Neural crest cell (in vitro differentiated cells): ENCODE measurements at regions not wholly inside any gene's neighbourhood (a gene's known extent, or its start where the extent isn't known, plus 50 kb on each side); places are given as distances from the start of the nearest gene placed in this dataset.

Experiments used
- DNase-seq: peaks from one replicate; pipeline ENCODE4 v3.0.0; 2021; ENCODE audit warnings: low read depth, mixed read lengths, low spot score
- H3K27ac Mint-ChIP-seq: one replicate; pipeline ENCODE4 v1.8.0; 2021; ENCODE audit warnings: mild to moderate bottlenecking, mixed read lengths; ENCODE audit not compliant: unreplicated experiment
- H3K27me3 Mint-ChIP-seq: 2 replicates; pipeline ENCODE4 v1.8.0; 2021; ENCODE audit warnings: low read depth, mild to moderate bottlenecking, mixed read lengths
- H3K36me3 Mint-ChIP-seq: 2 replicates; pipeline ENCODE4 v1.8.0; 2021; ENCODE audit warnings: low read depth, mild to moderate bottlenecking, mixed read lengths
- H3K4me1 Mint-ChIP-seq: 2 replicates; pipeline ENCODE4 v1.8.0; 2021; ENCODE audit warnings: mixed read lengths
- H3K4me3 Mint-ChIP-seq: one replicate; pipeline ENCODE4 v1.8.0; 2021; ENCODE audit warnings: mild to moderate bottlenecking, mixed read lengths
- H3K9me3 Mint-ChIP-seq: 2 replicates; pipeline ENCODE4 v1.8.0; 2021; ENCODE audit warnings: mixed read lengths
- TF ChIP-seq, protein P1 (sequence below): fragments of 200-600 bp; sonication (generic); conservative IDR thresholded peaks from 2 replicates; pipeline ENCODE4 v1.5.0; 2021; ENCODE audit warnings: antibody characterized with exemption, mild to moderate bottlenecking

GRCh38 chr5:123790226-123790625 is 278.2 kb downstream of the CSNK1G3 start:
- peaks cover 18% of the 10 kb centered on the region for H3K9me3 Mint-ChIP-seq

DNA sequence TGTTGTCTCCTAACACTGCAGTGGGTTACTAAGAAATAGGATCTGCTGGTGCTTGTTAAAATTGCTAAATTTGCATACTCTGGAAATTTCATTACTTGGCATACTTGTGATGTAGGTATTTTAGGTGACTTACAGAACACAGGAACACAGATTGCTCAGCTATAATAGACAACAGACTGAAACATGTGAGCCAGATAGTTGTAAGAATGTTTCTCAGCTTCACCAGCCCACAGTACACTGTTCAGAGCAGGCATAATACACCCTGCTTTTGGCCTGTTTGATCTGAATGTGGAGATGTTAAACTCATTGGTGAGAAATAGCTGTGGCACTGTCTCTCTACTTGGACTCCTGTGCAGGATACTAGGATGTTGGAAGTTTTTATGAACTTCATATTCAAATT is 275.7 kb downstream of the CSNK1G3 start:
- Mint-ChIP-seq H3K36me3 (peaks cover 14% of the 10 kb centered on the region), H3K9me3 (peaks cover 9% of the 10 kb centered on the region), H3K27ac (peak overlapping the region; percentile 6), H3K4me1 (no peaks in the 10 kb centered on the region), H3K27me3 (no peaks in the 10 kb centered on the region), H3K4me3 (no peak overlapping the region)
- DNase-seq: no peak
- TF ChIP-seq, protein P1, sequence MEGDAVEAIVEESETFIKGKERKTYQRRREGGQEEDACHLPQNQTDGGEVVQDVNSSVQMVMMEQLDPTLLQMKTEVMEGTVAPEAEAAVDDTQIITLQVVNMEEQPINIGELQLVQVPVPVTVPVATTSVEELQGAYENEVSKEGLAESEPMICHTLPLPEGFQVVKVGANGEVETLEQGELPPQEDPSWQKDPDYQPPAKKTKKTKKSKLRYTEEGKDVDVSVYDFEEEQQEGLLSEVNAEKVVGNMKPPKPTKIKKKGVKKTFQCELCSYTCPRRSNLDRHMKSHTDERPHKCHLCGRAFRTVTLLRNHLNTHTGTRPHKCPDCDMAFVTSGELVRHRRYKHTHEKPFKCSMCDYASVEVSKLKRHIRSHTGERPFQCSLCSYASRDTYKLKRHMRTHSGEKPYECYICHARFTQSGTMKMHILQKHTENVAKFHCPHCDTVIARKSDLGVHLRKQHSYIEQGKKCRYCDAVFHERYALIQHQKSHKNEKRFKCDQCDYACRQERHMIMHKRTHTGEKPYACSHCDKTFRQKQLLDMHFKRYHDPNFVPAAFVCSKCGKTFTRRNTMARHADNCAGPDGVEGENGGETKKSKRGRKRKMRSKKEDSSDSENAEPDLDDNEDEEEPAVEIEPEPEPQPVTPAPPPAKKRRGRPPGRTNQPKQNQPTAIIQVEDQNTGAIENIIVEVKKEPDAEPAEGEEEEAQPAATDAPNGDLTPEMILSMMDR: no peak

More at GRCh38 chr5:123790226-123790625, 278.2 kb downstream of the CSNK1G3 start:
- H3K36me3 Mint-ChIP-seq: peaks cover 22% of the 10 kb centered on the region
- TF ChIP-seq, protein P1: no peak
- H3K4me1 Mint-ChIP-seq: peaks cover 11% of the 10 kb centered on the region
- DNase-seq: no peak
- H3K27ac Mint-ChIP-seq: no peak overlapping the region
- H3K4me3 Mint-ChIP-seq: no peak overlapping the region
- H3K27me3 Mint-ChIP-seq: no peaks in the 10 kb centered on the region

DNA sequence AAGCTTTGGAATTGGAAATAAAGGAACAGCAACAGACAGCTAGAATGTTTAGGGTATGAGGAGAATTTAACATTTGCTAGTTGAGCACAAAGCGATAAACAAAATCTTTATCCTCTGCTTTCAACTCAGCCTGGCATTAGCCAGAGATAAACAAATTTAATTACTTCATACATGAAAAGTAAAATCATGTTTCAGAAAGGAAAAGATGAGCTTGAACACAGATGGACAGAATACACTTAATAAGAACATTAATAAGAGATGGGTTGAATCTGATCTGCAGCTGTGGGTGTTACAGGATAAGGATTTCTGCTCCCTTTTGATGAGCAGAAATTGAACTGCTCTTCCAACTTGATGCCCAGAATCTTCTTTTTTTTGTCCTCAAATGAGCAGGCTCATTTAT is 275.2 kb downstream of the CSNK1G3 start:
- H3K4me1 Mint-ChIP-seq: no peaks in the 10 kb centered on the region
- DNase-seq: no peak
- H3K27me3 Mint-ChIP-seq: no peaks in the 10 kb centered on the region
- peaks cover 9% of the 10 kb centered on the region for H3K9me3 Mint-ChIP-seq
- H3K27ac Mint-ChIP-seq: peak overlapping the region; percentile 6
- TF ChIP-seq, protein P1: no peak
- no peak overlapping the region for H3K4me3 Mint-ChIP-seq
- H3K36me3 Mint-ChIP-seq: peaks cover 14% of the 10 kb centered on the region

- no peak for DNase-seq
- peaks cover 9% of the 10 kb centered on the region for H3K9me3 Mint-ChIP-seq
- no peaks in the 10 kb centered on the region for H3K27me3 Mint-ChIP-seq
- peaks cover 14% of the 10 kb centered on the region for H3K36me3 Mint-ChIP-seq
- H3K27ac Mint-ChIP-seq: peak overlapping the region; percentile 59
- no peaks in the 10 kb centered on the region for H3K4me1 Mint-ChIP-seq
- no peak overlapping the region for H3K4me3 Mint-ChIP-seq
- TF ChIP-seq, protein P1: no peak
Observed at GRCh38 chr5:123786411-123786810, 274.4 kb downstream of the CSNK1G3 start.

DNA sequence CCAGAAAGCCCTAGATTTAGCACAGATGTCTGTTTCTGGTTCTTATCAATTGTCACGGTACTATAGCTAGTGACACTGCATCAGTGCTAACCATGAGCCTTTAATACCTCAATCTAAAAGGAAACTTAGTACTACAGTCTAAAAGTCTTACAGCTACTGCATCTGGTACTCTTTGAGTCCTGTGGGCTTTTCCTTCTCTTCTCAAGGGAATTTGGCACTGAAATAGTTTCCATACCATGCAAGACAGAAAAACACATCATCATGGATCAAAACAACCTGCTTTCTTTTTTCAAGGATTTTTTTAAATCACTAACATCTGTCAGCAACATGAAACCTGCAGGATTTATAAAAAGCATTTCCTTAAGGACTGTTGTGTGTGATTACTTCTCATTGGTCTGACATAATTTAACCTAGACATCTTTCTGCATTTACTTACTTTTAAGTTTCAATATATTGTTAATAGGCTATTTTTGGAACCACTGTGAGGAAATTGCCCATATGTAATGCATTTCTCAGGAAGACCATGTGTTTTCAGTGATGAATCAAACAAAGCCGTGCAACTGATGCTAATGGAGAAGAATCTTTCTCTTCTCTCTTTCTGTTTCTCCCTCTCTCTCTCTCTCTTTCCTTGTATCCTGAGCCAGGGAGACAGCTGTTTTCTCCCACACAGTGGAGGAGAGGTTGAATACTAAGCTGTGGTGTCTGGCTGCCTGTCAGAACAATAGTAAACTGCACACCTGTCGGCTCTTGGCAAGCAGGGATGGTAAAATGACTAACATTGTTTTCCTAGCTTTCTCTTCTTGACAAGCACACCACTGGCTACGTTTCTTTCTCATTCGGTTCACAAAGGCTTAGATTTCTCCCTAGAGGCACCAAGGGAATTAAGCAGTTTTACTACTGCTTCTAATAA is 273.4 kb downstream of the CSNK1G3 start:
- no peak for DNase-seq

More for the DNA sequence above, 273.4 kb downstream of the CSNK1G3 start:
- Mint-ChIP-seq H3K36me3 (peaks cover 14% of the 10 kb centered on the region), H3K4me1 (peaks cover 9% of the 10 kb centered on the region), H3K27me3 (no peaks in the 10 kb centered on the region), H3K27ac (peak overlapping the region; percentile 83), H3K4me3 (peak overlapping the region; percentile 29), H3K9me3 (peaks cover 16% of the 10 kb centered on the region)
- TF ChIP-seq, protein P1: no peak
